B cell (primary cell): ENCODE measurements at regions not wholly inside any gene's neighbourhood (a gene's known extent, or its start where the extent isn't known, plus 50 kb on each side); places are given as distances from the start of the nearest gene placed in this dataset.

Source experiments
- ATAC-seq: fragments of 200-7000 bp; cut with Tn5 transposase; one replicate; pipeline ENCODE4 v1.10.0; 2021; ENCODE audit warnings: low read depth, mild to moderate bottlenecking, moderate number of reproducible peaks, moderate library complexity
- CTCF ChIA-PET: fragments of 350-600 bp; sonication (Branson Sonifier 250); formaldehyde crosslinking; loops from one replicate; lab custom pipeline; 2021; ENCODE audit warnings: antibody characterized with exemption, inconsistent platforms; lab: Charles Lee
- POLR2A ChIA-PET: fragments of 350-600 bp; sonication (Branson Sonifier 250); formaldehyde crosslinking; loops from one replicate; lab custom pipeline; 2021; ENCODE audit warnings: antibody characterized with exemption; lab: Charles Lee
- DNase-seq: peaks from one replicate; pipeline ENCODE4 v3.0.0; 2013
- H2AFZ ChIP-seq: 2 replicates; pipeline ENCODE4 v1.6.1; 2012; ENCODE audit warnings: mild to moderate bottlenecking, low read depth, low read length; ENCODE audit not compliant: insufficient read depth, poor library complexity, severe bottlenecking
- H3K27ac ChIP-seq, 2 donors: 1 replicate in 1 of 2; 2 replicates in 1 of 2; pipeline ENCODE4 v1.5.1; 2012 to 2013; ENCODE audit warnings: low read length in 2 of 2, mild to moderate bottlenecking in 2 of 2, moderate library complexity in 1 of 2
- H3K27me3 ChIP-seq, 4 experiments: fragments of 200-600 bp in 1 of 4; sonication (generic) in 1 of 4; replicated peaks in 1 of 4; 1 replicate in 2 of 4; 2 replicates in 2 of 4; pipeline versions ENCODE4 v1.6.1 to v1.7.0; 2013 to 2016; ENCODE audit warnings: low read length in 3 of 4, mild to moderate bottlenecking in 2 of 4, mixed read lengths in 1 of 4, moderate library complexity in 1 of 4; ENCODE audit not compliant: insufficient read depth in 4 of 4, control insufficient read depth in 3 of 4; ENCODE audit errors: control extremely low read depth in 1 of 4
- H3K36me3 ChIP-seq, 2 experiments: replicated peaks in 1 of 2; 1 replicate in 1 of 2; 2 replicates in 1 of 2; pipeline versions ENCODE4 v1.6.1 to v1.7.1; 2013; ENCODE audit warnings: low read length in 1 of 2; ENCODE audit not compliant: insufficient read depth in 2 of 2, control insufficient read depth in 1 of 2; ENCODE audit errors: control extremely low read depth in 1 of 2, extremely low read depth in 1 of 2
- H3K4me1 ChIP-seq, 2 donors: fragments of 200-600 bp in 1 of 2; sonication (generic) in 1 of 2; 1 replicate in 1 of 2; 2 replicates in 1 of 2; pipeline versions ENCODE4 v1.5.1 to v1.6.1; 2013 to 2017; ENCODE audit warnings: low read length in 2 of 2; ENCODE audit not compliant: control insufficient read depth in 2 of 2, insufficient read depth in 2 of 2
- H3K4me2 ChIP-seq: replicated peaks from 2 replicates; pipeline ENCODE3; 2012; ENCODE audit warnings: mild to moderate bottlenecking, low read depth, low read length; ENCODE audit not compliant: poor library complexity, severe bottlenecking
- H3K4me3 ChIP-seq, 5 experiments: fragments of 200-600 bp in 1 of 5; sonication (generic) in 1 of 5; 1 replicate in 3 of 5; 2 replicates in 2 of 5; pipeline versions ENCODE4 v1.5.1 to v1.7.0; 2011 to 2016; ENCODE audit warnings: low read length in 4 of 5, mild to moderate bottlenecking in 4 of 5, low read depth in 2 of 5, control low read depth in 1 of 5, moderate library complexity in 1 of 5; ENCODE audit not compliant: insufficient read depth in 1 of 5; ENCODE audit errors: control extremely low read depth in 1 of 5, extremely low read depth in 1 of 5
- H3K79me2 ChIP-seq: fragments of 200-600 bp; sonication (generic); one replicate; pipeline ENCODE4 v1.6.0; 2016; ENCODE audit warnings: low read length; ENCODE audit not compliant: control insufficient read depth, insufficient read depth
- H3K9ac ChIP-seq: fragments of 200-600 bp; sonication (generic); 2 replicates; pipeline ENCODE4 v1.6.1; 2017; ENCODE audit warnings: mild to moderate bottlenecking, low read length, moderate library complexity
- H3K9me3 ChIP-seq, 3 donors: one replicate each; pipeline versions ENCODE4 v1.6.1 to v1.7.1; 2013; ENCODE audit warnings: low read length in 2 of 3; ENCODE audit not compliant: control insufficient read depth in 2 of 3, insufficient read depth in 1 of 3; ENCODE audit errors: control extremely low read depth in 1 of 3
- H4K20me1 ChIP-seq: 2 replicates; pipeline ENCODE4 v1.6.0; 2012; ENCODE audit warnings: mild to moderate bottlenecking, low read length; ENCODE audit not compliant: insufficient read depth, control insufficient read depth, poor library complexity, severe bottlenecking
- H3K27ac Mint-ChIP-seq: one replicate; pipeline ENCODE4 v1.8.0; 2021; ENCODE audit warnings: mixed read lengths
- H3K27me3 Mint-ChIP-seq: one replicate; pipeline ENCODE4 v1.8.0; 2021; ENCODE audit warnings: mixed read lengths
- H3K4me1 Mint-ChIP-seq: one replicate; pipeline ENCODE4 v1.8.0; 2021; ENCODE audit warnings: mixed read lengths
- H3K4me3 Mint-ChIP-seq: one replicate; pipeline ENCODE4 v1.8.0; 2021; ENCODE audit warnings: mixed read lengths
- H3K9me3 Mint-ChIP-seq: one replicate; pipeline ENCODE4 v1.8.0; 2022; ENCODE audit warnings: mixed read lengths; ENCODE audit not compliant: insufficient read depth
- CTCF ChIP-seq: fragments of 200-600 bp; IDR thresholded peaks from one replicate; pipeline ENCODE4 v1.8.0; 2022; ENCODE audit warnings: antibody characterized with exemption, mild to moderate bottlenecking
- EZH2 ChIP-seq: IDR thresholded peaks from 2 replicates; pipeline ENCODE4 v1.6.1; 2012; ENCODE audit warnings: borderline replicate concordance, low read depth, mild to moderate bottlenecking, moderate library complexity, low read length; ENCODE audit not compliant: insufficient read depth, poor library complexity, severe bottlenecking
- WGBS: methylation state at CpG from one replicate; pipeline ENCODE4 v1.1.5; 2013; ENCODE audit warnings: missing lambda C conversion rate; ENCODE audit not compliant: insufficient coverage; 5-methylcytosine and 5-hydroxymethylcytosine counted together
- intact Hi-C: fragments of 100-400 bp; cut with micrococcal nuclease; formaldehyde crosslinking; loops from one replicate; pipeline ENCODE4 v1.10.0; 2022

- intact Hi-C loops: loop anchor here (5.0 kb wide), 1 partner anchor 250 kb away; the partner anchor contains the start of gene BUB3
- H3K27me3 Mint-ChIP-seq: no peaks in the 10 kb centered on the region
- Histone ChIP-seq H2AFZ (no peak overlapping the region), H3K9ac (no peak overlapping the region), H3K79me2 (no peaks in the 10 kb centered on the region), H3K27me3 (no peaks in the 10 kb centered on the region), H4K20me1 (no peaks in the 10 kb centered on the region), H3K4me1 (peaks cover 36 to 59% of the 10 kb centered on the region in 2 donors), H3K4me3 (no peak overlapping the region), H3K9me3 (peaks cover 0 to 15% (median 3%) of the 10 kb centered on the region in 3 donors), H3K36me3 (no peaks in the 10 kb centered on the region), H3K27ac (peak overlapping the region; percentile 20 to 45), H3K4me2 (peak overlapping the region; percentile 59)
- ChIA-PET POLR2A (interaction anchor here (0.7 kb wide), 1 partner anchor 36 kb away, joined by 3 read pairs; no protein-coding TSS in a partner anchor), CTCF (no interaction called here)
- no peak overlapping the region for H3K27ac Mint-ChIP-seq
- H3K9me3 Mint-ChIP-seq: peaks cover 2% of the 10 kb centered on the region
- ATAC-seq (no peak), DNase-seq (peak; percentile 13)
- H3K4me3 Mint-ChIP-seq: no peak overlapping the region
- H3K4me1 Mint-ChIP-seq: peaks cover 53% of the 10 kb centered on the region
- TF ChIP-seq EZH2 (no peak), CTCF (no peak)
- WGBS: 70% methylated on average over 2 of the region's 3 CpGs
These were observed 247.8 kb downstream of the BUB3 start for GRCh38 chr10:123402021-123402420.

GRCh38 chr10:123402656-123403055 is 248.5 kb downstream of the BUB3 start:
- H3K9me3 Mint-ChIP-seq: peaks cover 2% of the 10 kb centered on the region
- no peaks in the 10 kb centered on the region for H4K20me1 ChIP-seq
- ATAC-seq (peak; percentile 98), DNase-seq (peak; percentile 83)
- peak overlapping the region; percentile 67 for H3K4me3 Mint-ChIP-seq
- H2AFZ ChIP-seq: no peak overlapping the region
- no peaks in the 10 kb centered on the region for H3K27me3 Mint-ChIP-seq
- H3K27ac ChIP-seq: peak overlapping the region; percentile 20 to 45
- H3K27me3 ChIP-seq: no peaks in the 10 kb centered on the region
- WGBS: 13% methylated on average over 4 of the region's 5 CpGs
- TF ChIP-seq CTCF (no peak), EZH2 (no peak)
- H3K4me2 ChIP-seq: peak overlapping the region; percentile 59
- H3K9ac ChIP-seq: no peak overlapping the region
- peaks cover 50% of the 10 kb centered on the region for H3K4me1 Mint-ChIP-seq
- H3K27ac Mint-ChIP-seq: peak overlapping the region; percentile 88
- intact Hi-C loops: loop anchor here (5.0 kb wide), 1 partner anchor 250 kb away; the partner anchor contains the start of gene BUB3
- CTCF ChIA-PET: no interaction called here
- POLR2A ChIA-PET: interaction anchor here (0.7 kb wide), 1 partner anchor 35 kb away, joined by 3 read pairs; no protein-coding TSS in a partner anchor
- H3K36me3 ChIP-seq: no peaks in the 10 kb centered on the region
- H3K4me3 ChIP-seq: no peak overlapping the region
- peaks cover 0 to 15% (median 3%) of the 10 kb centered on the region in 3 donors for H3K9me3 ChIP-seq
- H3K79me2 ChIP-seq: no peaks in the 10 kb centered on the region
- H3K4me1 ChIP-seq: peaks cover 30 to 56% of the 10 kb centered on the region in 2 donors
